Right lobe of liver (tissue), 6 donors: ENCODE measurements at regions not wholly inside any gene's neighbourhood (a gene's known extent, or its start where the extent isn't known, plus 50 kb on each side); places are given as distances from the start of the nearest gene placed in this dataset.

Experiments used
- ATAC-seq, 4 donors: fragments of 200-7000 bp; cut with Tn5 transposase; one replicate each; pipeline ENCODE4 v1.9.1; 2020; ENCODE audit warnings: mild to moderate bottlenecking in 4 of 4, moderate library complexity in 4 of 4
- DNase-seq, 3 donors: peaks; one replicate each; pipeline ENCODE4 v3.0.0-alpha.2; 2020
- H3K27ac ChIP-seq, 3 donors: fragments of 200-600 bp; one replicate each; pipeline ENCODE4 v1.8.0; 2022
- H3K27me3 ChIP-seq, 2 donors: fragments of 200-600 bp; one replicate each; pipeline ENCODE4 v1.8.0; 2022
- H3K36me3 ChIP-seq, 4 donors: fragments of 200-600 bp; sonication (generic) in 1 of 4; one replicate each; pipeline versions ENCODE4 v1.5.1 to v1.8.0; 2017 to 2022; ENCODE audit warnings: control low read depth in 1 of 4
- H3K4me1 ChIP-seq, 4 donors: fragments of 200-600 bp; sonication (generic) in 1 of 4; one replicate each; pipeline versions ENCODE4 v1.5.1 to v1.8.0; 2017 to 2022; ENCODE audit warnings: control low read depth in 1 of 4
- H3K4me3 ChIP-seq, 3 donors: fragments of 200-600 bp; one replicate each; pipeline ENCODE4 v1.8.0; 2022
- H3K9me3 ChIP-seq, 4 donors: fragments of 200-600 bp; sonication (generic) in 1 of 4; one replicate each; pipeline versions ENCODE4 v1.5.1 to v1.8.0; 2017 to 2022; ENCODE audit warnings: control low read depth in 1 of 4
- CTCF ChIP-seq, 4 donors: fragments of 200-600 bp in 3 of 4; fragments of 450-650 bp in 1 of 4; IDR thresholded peaks; one replicate each; pipeline versions ENCODE4 v1.5.1 to v1.8.0; 2016 to 2022; ENCODE audit warnings: antibody characterized with exemption in 4 of 4, mild to moderate bottlenecking in 2 of 4
- POLR2A ChIP-seq: fragments of 450-650 bp; IDR thresholded peaks from one replicate; pipeline ENCODE4 v1.6.1; 2017; ENCODE audit warnings: antibody characterized with exemption, mild to moderate bottlenecking
- WGBS: methylation state at CpG from one replicate; pipeline ENCODE4 v1.1.6; 2018; ENCODE audit warnings: low coverage, low lambda C conversion rate; ENCODE audit not compliant: insufficient coverage; ENCODE audit errors: missing lambda C conversion rate; 5-methylcytosine and 5-hydroxymethylcytosine counted together
- intact Hi-C, 2 donors: fragments of 100-400 bp; cut with DNase I; formaldehyde crosslinking; loops; one replicate each; pipeline versions ENCODE4 v1.11.2 to v1.14.1; 2022
- donor health status: DM: no; HTN: yes; CAD: no.
- donor health status: DM: no; HTN: no; CAD: no.
- donor health status: DM: no; HTN: no; CAD: no.
- donor health status: DM: no; HTN: yes; CAD: no.
- donor health status: DM: no; HTN: yes; CAD: no.

GRCh38 chr6:142011775-142012174 lies 121.0 kb upstream of the GJE1 start:
- ATAC-seq (no peak), DNase-seq (no peak)
- Histone ChIP-seq H3K4me3 (no peak overlapping the region), H3K9me3 (no peaks in the 10 kb centered on the region), H3K27ac (no peak overlapping the region), H3K27me3 (no peaks in the 10 kb centered on the region), H3K4me1 (no peaks in the 10 kb centered on the region), H3K36me3 (no peaks in the 10 kb centered on the region)
- TF ChIP-seq POLR2A (no peak), CTCF (IDR thresholded peaks at IDR 0.05) (no peak)
- WGBS, result 47% methylated on average over 1 of the region's 1 CpG
- intact Hi-C loops, result no loop called here

DNA sequence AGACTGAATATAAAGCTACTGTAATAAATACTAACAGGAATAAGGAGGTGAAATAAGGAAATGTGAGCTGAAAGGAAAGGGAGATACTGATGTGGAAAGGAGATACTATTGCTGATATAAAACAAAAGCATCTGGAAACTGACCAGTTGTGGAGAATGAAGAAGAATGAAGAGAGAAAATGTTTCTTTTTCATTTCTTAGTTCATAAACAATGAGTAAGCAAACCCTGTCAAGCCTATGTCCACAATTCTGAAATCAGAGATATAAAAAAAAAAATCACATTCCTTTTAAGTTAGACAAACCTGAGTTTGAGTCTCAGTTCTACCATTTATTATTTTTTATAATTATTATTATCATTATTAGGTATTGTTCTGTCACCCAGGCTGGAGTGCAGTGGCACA lies 121.6 kb upstream of the GJE1 start:
- H3K4me3 ChIP-seq, result no peak overlapping the region
- no peak for TF ChIP-seq CTCF (IDR thresholded peaks at IDR 0.05)
- no peak for TF ChIP-seq POLR2A
- intact Hi-C loops, result no loop called here
- H3K4me1 ChIP-seq, result no peaks in the 10 kb centered on the region
- DNase-seq (no peak), ATAC-seq (no peak)
- no peaks in the 10 kb centered on the region for H3K36me3 ChIP-seq
- H3K27ac ChIP-seq, result no peak overlapping the region
- no peaks in the 10 kb centered on the region for H3K9me3 ChIP-seq
- no peaks in the 10 kb centered on the region for H3K27me3 ChIP-seq

DNA sequence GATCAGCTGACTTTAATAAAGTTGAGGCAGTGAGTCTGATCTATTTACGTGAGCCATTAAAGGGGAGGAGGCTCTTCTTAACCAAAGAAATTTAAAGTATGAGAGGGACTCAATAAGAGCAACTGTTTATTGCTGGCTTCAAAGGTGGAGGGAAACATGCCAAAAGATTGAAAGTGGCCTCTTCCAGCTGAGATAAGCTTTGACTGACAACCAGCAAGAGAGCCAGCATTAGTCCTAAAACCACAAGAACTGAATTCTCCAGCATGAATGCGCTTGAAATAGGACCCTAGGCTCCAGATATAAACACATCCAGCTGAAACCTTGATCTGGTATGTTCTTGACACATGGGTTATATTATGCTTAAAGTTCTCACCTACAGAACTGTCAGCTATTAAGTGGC lies 123.1 kb upstream of the GJE1 start:
- Histone ChIP-seq H3K27ac (no peak overlapping the region), H3K9me3 (no peaks in the 10 kb centered on the region), H3K36me3 (no peaks in the 10 kb centered on the region), H3K27me3 (no peaks in the 10 kb centered on the region), H3K4me1 (no peaks in the 10 kb centered on the region), H3K4me3 (no peak overlapping the region)
- DNase-seq, result no peak
- WGBS, result 64% methylated on average over 2 of the region's 2 CpGs
- ATAC-seq, result no peak
- intact Hi-C loops, result no loop called here
- no peak for TF ChIP-seq POLR2A
- no peak for TF ChIP-seq CTCF (IDR thresholded peaks at IDR 0.05)

GRCh38 chr6:142008781-142009180 lies 123.9 kb upstream of the GJE1 start:
- ATAC-seq, result no peak
- H3K9me3 ChIP-seq, result no peaks in the 10 kb centered on the region
- WGBS, result 92% methylated on average over 1 of the region's 1 CpG
- H3K27me3 ChIP-seq, result no peaks in the 10 kb centered on the region
- TF ChIP-seq POLR2A (no peak), CTCF (IDR thresholded peaks at IDR 0.05) (no peak)
- H3K4me3 ChIP-seq, result no peak overlapping the region
- no peaks in the 10 kb centered on the region for H3K4me1 ChIP-seq
- DNase-seq, result no peak
- H3K27ac ChIP-seq, result no peak overlapping the region
- H3K36me3 ChIP-seq, result no peaks in the 10 kb centered on the region
- intact Hi-C loops, result no loop called here

- intact Hi-C loops, result no loop called here
- Histone ChIP-seq H3K27me3 (no peaks in the 10 kb centered on the region), H3K36me3 (no peaks in the 10 kb centered on the region), H3K27ac (no peak overlapping the region), H3K4me3 (no peak overlapping the region), H3K9me3 (no peaks in the 10 kb centered on the region), H3K4me1 (no peaks in the 10 kb centered on the region)
- WGBS, result 51% methylated on average over 4 of the region's 4 CpGs
- ATAC-seq (no peak), DNase-seq (no peak)
- TF ChIP-seq POLR2A, result no peak
- TF ChIP-seq CTCF (IDR thresholded peaks at IDR 0.05), result no peak
Observed at GRCh38 chr6:142008016-142008735, 124.5 kb upstream of the GJE1 start.
